ENCODE measurements at regions not wholly inside any gene's neighbourhood (a gene's known extent, or its start where the extent isn't known, plus 50 kb on each side); places are given as distances from the start of the nearest gene placed in this dataset.

DNA sequence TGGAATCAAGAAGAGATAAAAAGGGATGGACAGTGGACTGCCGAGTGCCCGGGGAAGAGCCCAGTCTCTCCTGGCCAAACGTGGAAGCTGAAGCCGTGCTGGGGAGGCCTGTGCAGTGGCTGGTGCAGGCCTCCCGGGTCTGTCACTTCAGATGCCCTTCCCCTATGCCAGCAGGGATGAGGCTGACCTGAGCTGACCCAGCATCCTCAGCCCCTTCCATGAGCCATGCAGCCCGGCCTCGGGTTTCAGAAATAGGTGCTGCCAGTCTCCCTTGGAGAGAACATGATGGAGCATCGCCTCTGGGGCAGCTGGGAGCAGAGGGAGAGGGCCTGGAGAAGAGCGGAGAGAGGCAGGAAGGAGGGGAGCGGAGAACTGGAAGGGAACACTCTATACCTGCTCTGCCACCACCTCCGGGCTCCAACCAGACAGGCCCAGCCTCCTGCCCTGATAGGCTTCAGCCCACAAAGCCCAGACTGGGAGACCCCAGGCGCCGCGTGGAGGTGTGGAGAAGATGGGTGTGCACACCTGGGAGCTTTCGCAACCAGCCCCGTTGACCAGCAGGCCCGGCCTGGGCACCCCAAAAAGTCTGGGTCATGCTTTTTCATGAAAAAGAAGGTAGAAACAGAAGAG lies 68.6 kb upstream of the PPP2R2D start:
- H3K27me3 ChIP-seq (replicated peaks; ENCODE audit: insufficient read depth, low read length): no peaks in the 10 kb centered on the region; the same call in 1 of the 2 replicates
- no peak for TF ChIP-seq EZH2phosphoT487 (IDR thresholded peaks at IDR 0.05; ENCODE audit: low read length)
- TF ChIP-seq, protein P1, sequence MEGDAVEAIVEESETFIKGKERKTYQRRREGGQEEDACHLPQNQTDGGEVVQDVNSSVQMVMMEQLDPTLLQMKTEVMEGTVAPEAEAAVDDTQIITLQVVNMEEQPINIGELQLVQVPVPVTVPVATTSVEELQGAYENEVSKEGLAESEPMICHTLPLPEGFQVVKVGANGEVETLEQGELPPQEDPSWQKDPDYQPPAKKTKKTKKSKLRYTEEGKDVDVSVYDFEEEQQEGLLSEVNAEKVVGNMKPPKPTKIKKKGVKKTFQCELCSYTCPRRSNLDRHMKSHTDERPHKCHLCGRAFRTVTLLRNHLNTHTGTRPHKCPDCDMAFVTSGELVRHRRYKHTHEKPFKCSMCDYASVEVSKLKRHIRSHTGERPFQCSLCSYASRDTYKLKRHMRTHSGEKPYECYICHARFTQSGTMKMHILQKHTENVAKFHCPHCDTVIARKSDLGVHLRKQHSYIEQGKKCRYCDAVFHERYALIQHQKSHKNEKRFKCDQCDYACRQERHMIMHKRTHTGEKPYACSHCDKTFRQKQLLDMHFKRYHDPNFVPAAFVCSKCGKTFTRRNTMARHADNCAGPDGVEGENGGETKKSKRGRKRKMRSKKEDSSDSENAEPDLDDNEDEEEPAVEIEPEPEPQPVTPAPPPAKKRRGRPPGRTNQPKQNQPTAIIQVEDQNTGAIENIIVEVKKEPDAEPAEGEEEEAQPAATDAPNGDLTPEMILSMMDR (IDR thresholded peaks at IDR 0.05; ENCODE audit: low read length): no peak
- TF ChIP-seq EZH2 (optimal IDR thresholded peaks at IDR 0.05; ENCODE audit: low read depth, low read length): no peak
- no peak for DNase-seq
- no peak overlapping the region for H3K4me3 ChIP-seq (ENCODE audit: low read length)
- H3K79me2 ChIP-seq (ENCODE audit: low read length): no peaks in the 10 kb centered on the region
- no peaks in the 10 kb centered on the region for H3K4me1 ChIP-seq (ENCODE audit: low read length)
- H3K27ac ChIP-seq (ENCODE audit: low read length): no peak overlapping the region
- no peaks in the 10 kb centered on the region for H3K9me3 ChIP-seq (replicated peaks; ENCODE audit: insufficient read depth, low read length)
- no peaks in the 10 kb centered on the region for H3K36me3 ChIP-seq (replicated peaks; ENCODE audit: insufficient read depth, low read length)
- no peak overlapping the region for H2AFZ ChIP-seq (ENCODE audit: low read length)
- H3K9me2 ChIP-seq (replicated peaks; ENCODE audit: insufficient read depth, low read length): no peaks in the 10 kb centered on the region
- H4K20me1 ChIP-seq (ENCODE audit: insufficient read depth, low read length): no peaks in the 10 kb centered on the region
- no peak overlapping the region for H3K4me2 ChIP-seq (ENCODE audit: low read depth, low read length)
- no peaks in the 10 kb centered on the region for H3F3A ChIP-seq (ENCODE audit: insufficient read depth, low read length)
- no peak overlapping the region for H3K9ac ChIP-seq (ENCODE audit: low read length)

DNA sequence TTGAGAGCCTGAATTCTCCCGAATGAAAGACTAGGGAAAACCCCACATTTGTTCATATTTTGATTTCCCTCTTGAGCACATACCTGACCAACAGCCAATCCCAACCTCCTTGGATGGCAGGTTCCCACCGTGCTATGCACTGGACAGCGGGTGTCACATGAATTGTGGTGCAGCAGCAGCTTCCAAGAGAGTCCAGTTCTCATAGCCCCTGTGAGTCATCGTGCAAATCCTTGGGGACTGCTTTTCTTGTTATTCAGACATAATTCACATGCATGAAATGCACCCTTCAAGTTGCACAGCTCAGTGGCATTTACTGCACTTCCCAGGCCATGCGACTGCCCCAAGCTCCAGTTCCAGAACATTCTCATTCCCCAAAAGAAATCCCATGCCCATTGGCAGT lies 67.8 kb upstream of the PPP2R2D start:
- no peaks in the 10 kb centered on the region for H3K36me3 ChIP-seq (replicated peaks; ENCODE audit: insufficient read depth, low read length)
- DNase-seq: no peak
- no peak overlapping the region for H3K27ac ChIP-seq (ENCODE audit: low read length)
- H3K4me1 ChIP-seq (ENCODE audit: low read length): no peaks in the 10 kb centered on the region
- no peaks in the 10 kb centered on the region for H3K79me2 ChIP-seq (ENCODE audit: low read length)
- H3K9ac ChIP-seq (ENCODE audit: low read length): no peak overlapping the region
- H3K9me2 ChIP-seq (replicated peaks; ENCODE audit: insufficient read depth, low read length): no peaks in the 10 kb centered on the region
- TF ChIP-seq, protein P1 (IDR thresholded peaks at IDR 0.05; ENCODE audit: low read length): no peak
- TF ChIP-seq EZH2phosphoT487 (IDR thresholded peaks at IDR 0.05; ENCODE audit: low read length): no peak
- TF ChIP-seq EZH2 (optimal IDR thresholded peaks at IDR 0.05; ENCODE audit: low read depth, low read length): no peak
- no peak overlapping the region for H3K4me2 ChIP-seq (ENCODE audit: low read depth, low read length)
- H2AFZ ChIP-seq (ENCODE audit: low read length): no peak overlapping the region
- H3K27me3 ChIP-seq (replicated peaks; ENCODE audit: insufficient read depth, low read length): no peaks in the 10 kb centered on the region; the same call in 1 of the 2 replicates
- H4K20me1 ChIP-seq (ENCODE audit: insufficient read depth, low read length): no peaks in the 10 kb centered on the region
- no peaks in the 10 kb centered on the region for H3F3A ChIP-seq (ENCODE audit: insufficient read depth, low read length)
- H3K9me3 ChIP-seq (replicated peaks; ENCODE audit: insufficient read depth, low read length): no peaks in the 10 kb centered on the region
- H3K4me3 ChIP-seq (ENCODE audit: low read length): no peak overlapping the region

DNA sequence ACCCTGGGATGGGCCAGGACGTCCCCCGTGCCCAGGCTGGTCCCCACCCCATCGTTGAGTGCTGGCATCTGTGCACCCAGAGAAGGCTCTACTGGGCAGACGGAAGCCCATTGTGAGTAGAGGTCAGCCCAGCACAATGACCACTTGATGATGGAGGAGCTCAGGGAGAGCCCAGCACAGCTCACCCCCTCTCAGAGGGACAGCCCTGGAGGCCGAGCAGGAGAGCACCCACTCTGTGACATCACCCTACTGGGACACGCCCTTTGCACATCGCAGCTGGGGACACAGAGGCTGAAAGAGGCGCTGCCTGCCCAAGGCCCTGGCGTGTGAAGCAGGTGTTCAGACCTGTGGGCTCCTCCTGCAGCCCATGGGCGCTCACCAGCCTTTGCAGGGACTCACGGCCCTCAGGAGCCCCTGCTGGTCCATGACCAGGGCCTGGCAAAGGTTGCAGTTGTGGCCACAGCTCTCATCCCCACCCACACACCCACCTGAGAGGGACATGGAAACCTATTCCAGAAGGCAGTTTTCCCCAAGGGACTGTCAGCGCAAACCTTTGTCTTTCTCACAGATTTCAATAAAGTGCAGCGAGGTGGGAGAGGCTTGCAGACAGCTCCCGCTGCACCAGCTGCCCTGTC lies 67.2 kb upstream of the PPP2R2D start:
- TF ChIP-seq, protein P1 (IDR thresholded peaks at IDR 0.05; ENCODE audit: low read length): no peak
- TF ChIP-seq EZH2phosphoT487 (IDR thresholded peaks at IDR 0.05; ENCODE audit: low read length) (no peak), EZH2 (optimal IDR thresholded peaks at IDR 0.05; ENCODE audit: low read depth, low read length) (no peak)
- no peak overlapping the region for H3K27ac ChIP-seq (ENCODE audit: low read length)
- H3K9me2 ChIP-seq (replicated peaks; ENCODE audit: insufficient read depth, low read length): no peaks in the 10 kb centered on the region
- no peaks in the 10 kb centered on the region for H3K79me2 ChIP-seq (ENCODE audit: low read length)
- no peaks in the 10 kb centered on the region for H3K9me3 ChIP-seq (replicated peaks; ENCODE audit: insufficient read depth, low read length)
- no peak overlapping the region for H2AFZ ChIP-seq (ENCODE audit: low read length)
- no peaks in the 10 kb centered on the region for H3F3A ChIP-seq (ENCODE audit: insufficient read depth, low read length)
- H4K20me1 ChIP-seq (ENCODE audit: insufficient read depth, low read length): no peaks in the 10 kb centered on the region
- H3K4me3 ChIP-seq (ENCODE audit: low read length): no peak overlapping the region
- DNase-seq: no peak
- no peaks in the 10 kb centered on the region for H3K36me3 ChIP-seq (replicated peaks; ENCODE audit: insufficient read depth, low read length)
- no peak overlapping the region for H3K9ac ChIP-seq (ENCODE audit: low read length)
- no peaks in the 10 kb centered on the region for H3K4me1 ChIP-seq (ENCODE audit: low read length)
- no peak overlapping the region for H3K4me2 ChIP-seq (ENCODE audit: low read depth, low read length)
- no peaks in the 10 kb centered on the region; the same call in 1 of the 2 replicates for H3K27me3 ChIP-seq (replicated peaks; ENCODE audit: insufficient read depth, low read length)

Measured in MM.1S (cell line).